Caco-2 (cell line): ENCODE measurements at regions not wholly inside any gene's neighbourhood (a gene's known extent, or its start where the extent isn't known, plus 50 kb on each side); places are given as distances from the start of the nearest gene placed in this dataset.

Experiments
- BruUV-seq: library from RNA; stranded (reverse); fragments of 400-500 nt; replicated peaks from 2 replicates; lab custom pipeline; 2021; lab: Mats Ljungman, UMichigan
- CTCF ChIA-PET: fragments of 300-600 bp; sonication (Branson Sonifier 250); formaldehyde crosslinking; loops from one replicate; lab custom pipeline; 2022; ENCODE audit warnings: antibody characterized with exemption; lab: Charles Lee
- POLR2A ChIA-PET: fragments of 300-600 bp; sonication (Branson Sonifier 250); formaldehyde crosslinking; loops from one replicate; lab custom pipeline; 2022; ENCODE audit warnings: antibody characterized with exemption; lab: Charles Lee
- DNase-seq, 2 experiments: peaks; one replicate each; pipeline versions ENCODE4 v3.0.0 to v3.0.0-alpha.2; 2020 to 2022
- H3K27me3 ChIP-seq: replicated peaks from 2 replicates; pipeline ENCODE4 v1.6.0; 2011; ENCODE audit warnings: low read length; ENCODE audit not compliant: control insufficient read depth, insufficient read depth
- H3K36me3 ChIP-seq: 2 replicates; pipeline ENCODE4 v1.5.1; 2011; ENCODE audit warnings: low read length; ENCODE audit not compliant: control insufficient read depth, insufficient read depth
- H3K4me1 ChIP-seq: fragments of 250-450 bp; sonication (Bioruptor Pico); 2 replicates; pipeline ENCODE4 v1.5.1; 2020; ENCODE audit warnings: mild to moderate bottlenecking
- H3K4me3 ChIP-seq: 2 replicates; pipeline ENCODE4 v1.5.1; 2011; ENCODE audit warnings: low read depth, mild to moderate bottlenecking, control low read depth, low read length
- H3K9me3 ChIP-seq: fragments of 250-450 bp; sonication (Bioruptor Pico); 2 replicates; pipeline ENCODE4 v1.5.1; 2020; ENCODE audit warnings: mild to moderate bottlenecking, moderate library complexity
- H3K27ac Mint-ChIP-seq: one replicate; pipeline ENCODE4 v1.8.0; 2022; ENCODE audit warnings: mixed read lengths; ENCODE audit not compliant: unreplicated experiment
- H3K27me3 Mint-ChIP-seq: one replicate; pipeline ENCODE4 v1.8.0; 2022; ENCODE audit warnings: mixed read lengths; ENCODE audit not compliant: insufficient read depth, unreplicated experiment
- H3K36me3 Mint-ChIP-seq: one replicate; pipeline ENCODE4 v1.8.0; 2022; ENCODE audit warnings: mild to moderate bottlenecking, mixed read lengths; ENCODE audit not compliant: insufficient read depth, unreplicated experiment
- H3K4me1 Mint-ChIP-seq: one replicate; pipeline ENCODE4 v1.8.0; 2022; ENCODE audit warnings: low read depth, mixed read lengths; ENCODE audit not compliant: unreplicated experiment
- H3K4me3 Mint-ChIP-seq: one replicate; pipeline ENCODE4 v1.8.0; 2022; ENCODE audit warnings: mild to moderate bottlenecking, moderate library complexity, mixed read lengths; ENCODE audit not compliant: unreplicated experiment
- H3K9me3 Mint-ChIP-seq: one replicate; pipeline ENCODE4 v1.8.0; 2022; ENCODE audit warnings: mixed read lengths; ENCODE audit not compliant: unreplicated experiment
- intact Hi-C: fragments of 100-400 bp; cut with micrococcal nuclease; formaldehyde crosslinking; loops from one replicate; pipeline ENCODE4 v1.10.0; 2022; ENCODE audit not compliant: unreplicated experiment
- TF ChIP-seq, protein P1 (sequence below), 2 experiments: fragments of 200-600 bp in 1 of 2; IDR thresholded peaks; 1 replicate in 1 of 2; 2 replicates in 1 of 2; pipeline versions ENCODE4 v1.5.1 to v1.8.0; 2011 to 2022; ENCODE audit warnings: antibody characterized with exemption in 1 of 2, control low read depth in 1 of 2, inconsistent platforms in 1 of 2, low read depth in 1 of 2, low read length in 1 of 2, mild to moderate bottlenecking in 1 of 2, moderate library complexity in 1 of 2; ENCODE audit not compliant: insufficient read depth in 1 of 2, severe bottlenecking in 1 of 2, unreplicated experiment in 1 of 2

- intact Hi-C loops = no loop called here
- DNase-seq = no peak
- no peaks in the 10 kb centered on the region for H3K9me3 Mint-ChIP-seq
- no peaks in the 10 kb centered on the region for H3K4me1 Mint-ChIP-seq
- H3K4me1 ChIP-seq = no peaks in the 10 kb centered on the region
- H3K4me3 ChIP-seq = no peak overlapping the region
- H3K4me3 Mint-ChIP-seq = no peak overlapping the region
- H3K27me3 Mint-ChIP-seq = peaks cover 16% of the 10 kb centered on the region
- no TSS peak for BruUV-seq
- H3K36me3 ChIP-seq = no peaks in the 10 kb centered on the region
- TF ChIP-seq, protein P1, sequence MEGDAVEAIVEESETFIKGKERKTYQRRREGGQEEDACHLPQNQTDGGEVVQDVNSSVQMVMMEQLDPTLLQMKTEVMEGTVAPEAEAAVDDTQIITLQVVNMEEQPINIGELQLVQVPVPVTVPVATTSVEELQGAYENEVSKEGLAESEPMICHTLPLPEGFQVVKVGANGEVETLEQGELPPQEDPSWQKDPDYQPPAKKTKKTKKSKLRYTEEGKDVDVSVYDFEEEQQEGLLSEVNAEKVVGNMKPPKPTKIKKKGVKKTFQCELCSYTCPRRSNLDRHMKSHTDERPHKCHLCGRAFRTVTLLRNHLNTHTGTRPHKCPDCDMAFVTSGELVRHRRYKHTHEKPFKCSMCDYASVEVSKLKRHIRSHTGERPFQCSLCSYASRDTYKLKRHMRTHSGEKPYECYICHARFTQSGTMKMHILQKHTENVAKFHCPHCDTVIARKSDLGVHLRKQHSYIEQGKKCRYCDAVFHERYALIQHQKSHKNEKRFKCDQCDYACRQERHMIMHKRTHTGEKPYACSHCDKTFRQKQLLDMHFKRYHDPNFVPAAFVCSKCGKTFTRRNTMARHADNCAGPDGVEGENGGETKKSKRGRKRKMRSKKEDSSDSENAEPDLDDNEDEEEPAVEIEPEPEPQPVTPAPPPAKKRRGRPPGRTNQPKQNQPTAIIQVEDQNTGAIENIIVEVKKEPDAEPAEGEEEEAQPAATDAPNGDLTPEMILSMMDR (IDR thresholded peaks at IDR 0.05; ENCODE audit: insufficient read depth in 1 of 2, low read depth in 1 of 2, low read length in 1 of 2, severe bottlenecking in 1 of 2, unreplicated experiment in 1 of 2) = no peak
- ChIA-PET CTCF (no interaction called here), POLR2A (no interaction called here)
- H3K27me3 ChIP-seq = 0 out of 2 replicates have a peak, but pooled peaks cover 1% of the 10 kb centered on the region
- H3K27ac Mint-ChIP-seq = no peak overlapping the region
- H3K36me3 Mint-ChIP-seq = no peaks in the 10 kb centered on the region
- H3K9me3 ChIP-seq = no peaks in the 10 kb centered on the region
Observed at GRCh38 chr5:75909223-75909622, 174.0 kb upstream of the SV2C start.

- Mint-ChIP-seq H3K9me3 (no peaks in the 10 kb centered on the region), H3K27ac (no peak overlapping the region), H3K4me3 (no peak overlapping the region), H3K4me1 (no peaks in the 10 kb centered on the region), H3K36me3 (no peaks in the 10 kb centered on the region), H3K27me3 (peaks cover 27% of the 10 kb centered on the region)
- 0 out of 2 replicates have a peak, but pooled peaks cover 1% of the 10 kb centered on the region for H3K27me3 ChIP-seq
- H3K4me3 ChIP-seq = no peak overlapping the region
- no peaks in the 10 kb centered on the region for H3K4me1 ChIP-seq
- TF ChIP-seq, protein P1 (IDR thresholded peaks at IDR 0.05; ENCODE audit: insufficient read depth in 1 of 2, low read depth in 1 of 2, low read length in 1 of 2, severe bottlenecking in 1 of 2, unreplicated experiment in 1 of 2) = no peak
- H3K36me3 ChIP-seq = no peaks in the 10 kb centered on the region
- intact Hi-C loops = no loop called here
- ChIA-PET POLR2A (no interaction called here), CTCF (no interaction called here)
- DNase-seq = no peak
- no peaks in the 10 kb centered on the region for H3K9me3 ChIP-seq
- BruUV-seq = no TSS peak
Observed at GRCh38 chr5:75907651-75908050, 175.5 kb upstream of the SV2C start.

DNA sequence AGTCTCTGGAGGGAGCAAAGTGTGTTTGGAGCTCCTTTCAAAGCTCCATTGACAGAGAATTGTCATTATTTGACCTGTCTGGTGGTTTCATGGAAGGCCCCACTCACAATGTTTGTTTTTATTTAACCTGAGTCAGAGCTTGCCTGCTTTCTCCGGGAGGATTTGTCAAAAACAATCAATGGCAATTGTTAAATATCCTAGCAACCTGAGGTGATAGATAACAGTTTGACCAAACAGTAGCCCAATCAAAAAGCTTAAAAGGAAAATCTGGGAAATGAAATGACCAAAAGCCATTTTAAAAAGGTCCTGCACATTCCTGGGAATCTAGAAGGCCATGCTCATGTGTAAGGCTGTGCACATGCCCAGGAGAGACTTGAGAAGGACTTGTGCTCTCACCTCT lies 177.2 kb upstream of the POC5 start:
- no peak overlapping the region for H3K4me3 Mint-ChIP-seq
- no peaks in the 10 kb centered on the region for H3K9me3 Mint-ChIP-seq
- no peak for DNase-seq
- CTCF ChIA-PET = no interaction called here
- TF ChIP-seq, protein P1 (IDR thresholded peaks at IDR 0.05; ENCODE audit: insufficient read depth in 1 of 2, low read depth in 1 of 2, low read length in 1 of 2, severe bottlenecking in 1 of 2, unreplicated experiment in 1 of 2) = no peak
- no peaks in the 10 kb centered on the region for H3K36me3 Mint-ChIP-seq
- H3K36me3 ChIP-seq = no peaks in the 10 kb centered on the region
- H3K4me1 Mint-ChIP-seq = no peaks in the 10 kb centered on the region
- no TSS peak for BruUV-seq
- H3K27me3 ChIP-seq = no peaks in the 10 kb centered on the region
- H3K9me3 ChIP-seq = no peaks in the 10 kb centered on the region
- POLR2A ChIA-PET = no interaction called here
- intact Hi-C loops = loop anchor here (10.0 kb wide), 1 partner anchor 360 kb away; no protein-coding TSS in a partner anchor
- no peak overlapping the region for H3K4me3 ChIP-seq
- H3K27me3 Mint-ChIP-seq = peaks cover 15% of the 10 kb centered on the region
- no peak overlapping the region for H3K27ac Mint-ChIP-seq
- no peaks in the 10 kb centered on the region for H3K4me1 ChIP-seq
